ENCODE measurements at regions not wholly inside any gene's neighbourhood (a gene's known extent, or its start where the extent isn't known, plus 50 kb on each side); places are given as distances from the start of the nearest gene placed in this dataset.

DNA sequence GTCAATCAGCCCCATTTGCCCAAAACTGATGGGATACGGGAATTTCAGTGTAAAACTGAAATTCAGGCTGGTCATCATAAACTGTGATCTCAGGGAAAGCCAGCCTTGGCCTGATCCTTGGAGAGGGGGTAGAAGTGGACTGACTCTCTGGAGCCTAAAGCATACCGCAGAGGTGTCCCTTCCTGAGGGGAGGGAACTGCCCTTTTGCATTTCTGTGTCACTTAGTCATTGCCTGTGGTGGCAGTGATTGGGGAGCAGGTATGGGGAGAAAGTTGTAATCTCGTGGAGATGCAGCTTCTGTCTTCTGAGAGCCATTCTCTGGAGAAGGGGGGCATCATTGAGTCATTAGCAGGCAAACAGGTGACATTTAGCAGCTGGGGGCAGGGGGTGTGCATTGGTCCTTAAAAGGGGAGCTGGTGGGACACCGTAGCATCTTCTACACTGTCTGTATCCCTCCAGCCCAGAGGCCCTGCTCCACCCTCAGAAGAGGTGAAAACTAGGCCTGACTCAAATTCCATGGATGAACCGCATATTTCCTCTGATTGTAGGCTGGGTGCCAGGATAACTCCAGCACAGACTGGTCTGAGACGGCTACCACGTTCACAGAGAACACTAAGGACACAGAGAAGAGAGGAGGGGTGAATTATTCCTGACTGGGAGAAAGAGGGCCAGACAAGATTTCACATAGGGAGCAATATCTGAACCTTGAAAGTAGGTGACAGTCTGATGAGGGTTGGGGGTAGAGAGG, 143.3 kb downstream of the SEC61B start:
- DNase-seq: no peak
- Histone ChIP-seq H3K4me3 (no peak overlapping the region), H3K4me1 (peaks cover 7% of the 10 kb centered on the region), H3K36me3 (no peaks in the 10 kb centered on the region), H3K27ac (no peak overlapping the region), H3K9me3 (replicated peaks) (no peaks in the 10 kb centered on the region), H3K27me3 (no peaks in the 10 kb centered on the region)

DNA sequence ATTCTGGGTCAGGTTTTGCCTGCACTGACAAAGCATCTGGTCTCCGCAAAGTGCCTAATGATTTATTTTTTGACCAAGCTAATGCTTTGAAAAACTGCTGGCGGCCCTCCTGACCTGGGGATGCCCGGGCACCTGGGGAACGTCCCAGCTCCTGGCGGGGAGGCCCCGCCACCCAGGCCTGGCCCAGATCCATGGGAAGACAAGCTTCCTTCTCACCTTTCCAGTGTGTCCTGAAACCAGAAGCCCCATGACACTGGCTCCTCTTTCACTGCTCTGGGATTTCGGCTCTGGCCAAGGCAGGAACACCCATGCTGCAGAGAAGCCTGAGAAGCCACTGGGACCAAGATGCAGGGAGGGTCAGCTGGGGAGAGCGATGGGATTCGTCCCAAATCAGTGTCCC, 144.1 kb downstream of the SEC61B start:
- DNase-seq: no peak
- Histone ChIP-seq H3K27me3 (no peaks in the 10 kb centered on the region), H3K36me3 (no peaks in the 10 kb centered on the region)

DNA sequence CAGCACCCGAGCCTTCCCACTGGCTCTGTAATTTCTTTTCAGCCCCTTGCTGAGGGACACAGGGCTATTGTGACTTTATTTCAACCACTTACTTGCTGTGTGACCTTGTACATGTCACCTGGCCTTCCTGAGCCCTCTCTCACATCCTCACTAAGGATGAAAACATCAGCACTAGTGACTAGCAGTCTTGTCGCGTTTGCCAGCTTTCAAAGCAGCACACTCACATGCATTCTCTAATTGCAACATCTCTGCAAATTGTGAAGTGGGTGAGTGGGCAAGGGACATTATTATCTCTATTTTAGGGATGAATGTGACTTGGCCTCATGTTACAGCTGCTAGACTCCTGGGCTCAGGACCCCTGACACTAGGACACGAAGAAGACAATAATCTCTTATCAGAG, 144.5 kb downstream of the SEC61B start:
- Histone ChIP-seq H3K27ac (no peak overlapping the region), H3K4me3 (no peak overlapping the region), H3K4me1 (peaks cover 7% of the 10 kb centered on the region), H3K27me3 (no peaks in the 10 kb centered on the region), H3K9me3 (replicated peaks) (no peaks in the 10 kb centered on the region), H3K36me3 (no peaks in the 10 kb centered on the region)
- no peak for DNase-seq

More for the DNA sequence above, 144.1 kb downstream of the SEC61B start:
- peaks cover 7% of the 10 kb centered on the region for H3K4me1 ChIP-seq
- H3K27ac ChIP-seq: no peak overlapping the region
- no peak overlapping the region for H3K4me3 ChIP-seq
- no peaks in the 10 kb centered on the region for H3K9me3 ChIP-seq (replicated peaks)

DNA sequence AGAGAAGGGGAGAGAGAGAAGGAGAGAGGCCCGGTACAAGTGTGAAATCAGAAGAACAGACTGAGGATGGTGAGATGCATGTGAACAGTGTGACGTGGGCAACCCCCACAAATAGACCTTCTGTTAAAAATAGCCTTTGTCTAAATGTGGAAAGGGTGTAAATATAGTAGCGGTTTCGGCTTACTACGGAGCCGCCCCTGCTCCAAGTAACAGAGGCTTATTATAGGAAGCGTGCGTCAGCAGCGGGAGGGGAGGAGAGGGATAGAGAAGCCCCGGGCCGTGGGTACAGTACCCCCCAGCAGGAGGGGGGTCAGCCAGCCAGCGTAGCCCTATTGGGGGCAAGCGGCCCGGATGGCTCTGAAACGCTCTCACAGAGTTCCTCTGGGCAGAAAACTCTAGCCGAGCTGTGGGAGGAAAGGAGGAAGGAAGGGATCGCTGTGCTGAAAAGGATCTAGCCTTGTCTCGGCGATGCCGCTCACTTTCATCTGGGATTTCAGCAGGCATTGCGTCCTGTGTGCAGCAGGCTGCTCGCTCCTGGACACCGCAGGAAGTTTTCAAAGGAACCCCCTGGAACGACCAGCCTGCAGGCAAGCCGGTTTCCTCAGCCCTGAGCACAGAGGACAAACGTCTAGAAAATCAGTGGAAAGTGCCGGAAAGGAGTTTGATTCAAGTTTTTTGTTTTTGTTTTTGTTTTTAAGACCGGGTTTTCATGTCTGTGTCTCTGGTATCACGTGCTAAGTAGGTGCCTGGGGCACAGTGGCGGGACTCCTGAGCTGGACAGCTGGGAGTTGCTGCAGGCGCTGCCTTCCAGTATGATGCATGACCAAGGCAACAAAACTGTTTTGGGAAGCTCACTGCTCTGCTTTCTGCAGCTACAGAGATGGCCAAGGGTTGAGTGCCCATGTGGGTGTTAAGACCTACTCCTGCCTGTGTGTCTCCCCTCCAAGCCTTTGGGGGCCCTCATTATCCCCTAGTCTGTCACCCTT, 146.6 kb downstream of the SEC61B start:
- no peaks in the 10 kb centered on the region for H3K27me3 ChIP-seq
- H3K4me3 ChIP-seq: peak overlapping the region; percentile 54
- peak; percentile 68 to 77 for DNase-seq
- peak overlapping the region; percentile 29; the same call in 1 of the 2 replicates for H3K27ac ChIP-seq
- no peaks in the 10 kb centered on the region for H3K36me3 ChIP-seq
- peaks cover 7% of the 10 kb centered on the region for H3K4me1 ChIP-seq
- no peaks in the 10 kb centered on the region for H3K9me3 ChIP-seq (replicated peaks)

DNA sequence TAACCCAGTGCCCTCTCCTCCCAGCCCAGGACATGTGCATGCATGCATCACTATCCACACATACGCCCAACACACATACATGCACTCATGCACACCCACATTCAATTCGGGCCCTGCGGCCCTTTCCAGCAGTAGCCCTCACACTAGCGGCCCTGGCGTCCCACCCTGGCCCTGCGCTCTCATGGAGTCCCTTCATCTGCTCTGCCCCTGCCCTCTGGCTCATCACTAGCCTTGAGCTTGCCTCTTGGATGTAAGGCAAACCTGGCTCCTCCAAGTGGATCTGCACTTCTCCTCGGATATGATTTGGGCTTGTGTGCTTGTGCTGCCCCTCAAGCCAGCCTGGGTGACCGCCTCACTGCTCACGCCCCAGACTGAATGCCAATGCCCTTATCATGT, 147.2 kb downstream of the SEC61B start:
- Histone ChIP-seq H3K4me3 (no peak overlapping the region), H3K36me3 (no peaks in the 10 kb centered on the region), H3K4me1 (peaks cover 7% of the 10 kb centered on the region), H3K9me3 (replicated peaks) (no peaks in the 10 kb centered on the region), H3K27ac (no peak overlapping the region), H3K27me3 (no peaks in the 10 kb centered on the region)
- no peak for DNase-seq

DNA sequence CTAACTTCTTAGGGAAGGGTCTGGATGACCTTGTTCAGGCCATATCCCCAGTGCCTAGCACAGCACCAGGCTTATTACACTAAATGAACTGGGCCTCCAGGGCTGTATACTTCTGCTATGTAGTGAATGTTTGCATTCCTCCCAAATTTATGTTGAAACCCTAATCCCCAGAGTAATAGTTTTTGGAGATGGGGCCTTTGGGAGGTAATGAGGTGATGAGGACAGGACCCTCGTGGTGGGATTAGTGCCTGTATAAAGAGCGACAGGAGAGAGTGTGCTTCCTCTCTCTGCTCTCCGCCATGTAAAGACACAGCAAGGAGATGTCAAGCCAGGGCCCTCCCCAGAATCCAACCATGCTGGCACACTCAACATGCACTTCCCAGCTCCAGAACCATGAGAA, 148.3 kb downstream of the SEC61B start:
- no peak for DNase-seq
- Histone ChIP-seq H3K36me3 (no peaks in the 10 kb centered on the region), H3K27ac (no peak overlapping the region), H3K4me1 (peaks cover 7% of the 10 kb centered on the region), H3K4me3 (no peak overlapping the region), H3K9me3 (replicated peaks) (no peaks in the 10 kb centered on the region), H3K27me3 (no peaks in the 10 kb centered on the region)

DNA sequence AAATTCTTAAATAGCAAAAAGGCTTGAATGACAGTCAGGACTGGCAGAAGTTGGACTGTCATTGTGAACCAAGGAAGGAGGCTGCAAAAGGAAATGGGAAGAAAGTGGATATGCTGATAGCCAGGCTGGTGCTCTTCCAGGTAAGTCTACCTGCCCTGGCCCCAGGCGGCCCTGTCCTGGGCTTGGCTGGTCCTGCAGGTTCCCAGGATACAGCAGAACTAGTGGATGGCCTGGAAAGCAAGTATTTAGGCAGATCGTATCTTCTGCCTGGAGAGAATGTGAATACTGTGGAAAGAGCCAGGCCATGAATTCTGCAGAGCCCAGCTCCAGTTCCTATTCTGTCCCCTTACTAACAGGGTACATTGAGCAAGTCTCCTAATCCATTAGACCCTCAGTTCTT, 149.3 kb downstream of the SEC61B start:
- no peak overlapping the region for H3K27ac ChIP-seq
- H3K36me3 ChIP-seq: no peaks in the 10 kb centered on the region
- H3K9me3 ChIP-seq (replicated peaks): no peaks in the 10 kb centered on the region
- DNase-seq: no peak
- H3K4me3 ChIP-seq: no peak overlapping the region
- H3K4me1 ChIP-seq: peaks cover 7% of the 10 kb centered on the region
- no peaks in the 10 kb centered on the region for H3K27me3 ChIP-seq

DNA sequence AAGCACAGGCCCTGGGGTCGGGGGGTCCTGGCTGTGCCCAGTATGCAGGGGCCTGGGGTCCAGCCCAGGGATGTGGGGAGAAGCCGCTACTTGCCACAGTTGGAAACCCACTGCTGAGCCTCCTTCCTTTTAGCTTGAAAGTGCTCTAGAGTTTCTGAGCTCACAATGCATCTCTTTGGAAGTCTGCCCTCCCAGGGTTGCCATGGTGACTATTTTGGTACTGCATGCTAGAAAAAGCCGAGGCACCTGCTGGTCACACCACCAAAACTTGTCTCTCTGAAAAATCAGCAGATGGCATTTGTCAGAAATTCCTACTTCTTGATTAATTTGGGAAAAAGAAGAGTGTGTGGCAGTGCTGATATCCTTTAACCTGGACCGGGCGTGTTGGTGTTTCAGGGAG, 151.8 kb downstream of the SEC61B start:
- H3K4me3 ChIP-seq: no peak overlapping the region
- H3K36me3 ChIP-seq: no peaks in the 10 kb centered on the region
- peaks cover 12% of the 10 kb centered on the region for H3K4me1 ChIP-seq
- H3K9me3 ChIP-seq (replicated peaks): no peaks in the 10 kb centered on the region
- H3K27ac ChIP-seq: no peak overlapping the region
- H3K27me3 ChIP-seq: no peaks in the 10 kb centered on the region
- no peak for DNase-seq

DNA sequence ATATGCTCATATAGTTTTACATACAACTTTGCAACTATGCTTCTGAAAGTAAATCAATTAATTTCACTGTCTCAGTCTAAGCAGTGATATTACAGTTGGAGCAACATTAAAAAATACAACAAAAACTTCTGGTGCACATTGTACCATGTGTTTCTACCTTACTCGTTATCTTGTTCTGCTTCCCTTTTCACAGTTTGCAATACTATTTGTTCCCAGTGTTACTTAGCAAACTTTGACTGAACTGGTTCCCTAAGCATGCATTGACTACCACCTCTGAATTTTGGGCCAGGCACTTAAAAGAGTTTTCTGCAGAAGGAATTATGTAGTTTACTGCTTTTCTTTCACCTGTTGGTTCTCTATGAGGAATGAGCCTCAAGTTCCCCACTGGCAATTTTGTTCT, 152.7 kb downstream of the SEC61B start:
- H3K27me3 ChIP-seq: no peaks in the 10 kb centered on the region

DNA sequence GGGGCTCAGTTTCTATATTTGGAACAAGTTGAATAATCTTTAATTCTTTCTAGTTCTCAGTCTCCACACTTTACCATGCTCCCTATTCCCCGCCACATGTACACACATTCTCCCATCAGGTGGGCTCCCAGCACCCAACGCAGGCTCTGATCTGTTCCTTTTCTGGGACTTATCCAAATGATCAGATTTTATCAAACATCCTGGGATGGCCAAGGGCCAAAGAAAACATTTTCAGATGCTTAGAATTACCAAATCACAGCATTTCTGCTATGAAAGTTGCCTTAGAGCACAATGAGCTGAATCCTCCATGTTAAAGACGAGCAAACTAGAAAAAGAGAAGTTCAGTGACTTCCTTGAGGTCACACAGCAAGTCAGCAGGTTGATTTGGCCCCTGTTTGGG, 153.4 kb downstream of the SEC61B start:
- Histone ChIP-seq H3K27me3 (no peaks in the 10 kb centered on the region), H3K36me3 (no peaks in the 10 kb centered on the region), H3K27ac (no peak overlapping the region), H3K9me3 (replicated peaks) (no peaks in the 10 kb centered on the region), H3K4me1 (peaks cover 17% of the 10 kb centered on the region), H3K4me3 (no peak overlapping the region)
- DNase-seq: no peak

More for the DNA sequence above, 152.7 kb downstream of the SEC61B start:
- Histone ChIP-seq H3K9me3 (replicated peaks) (no peaks in the 10 kb centered on the region), H3K36me3 (no peaks in the 10 kb centered on the region), H3K4me1 (peaks cover 17% of the 10 kb centered on the region), H3K4me3 (no peak overlapping the region), H3K27ac (no peak overlapping the region)
- no peak for DNase-seq

DNA sequence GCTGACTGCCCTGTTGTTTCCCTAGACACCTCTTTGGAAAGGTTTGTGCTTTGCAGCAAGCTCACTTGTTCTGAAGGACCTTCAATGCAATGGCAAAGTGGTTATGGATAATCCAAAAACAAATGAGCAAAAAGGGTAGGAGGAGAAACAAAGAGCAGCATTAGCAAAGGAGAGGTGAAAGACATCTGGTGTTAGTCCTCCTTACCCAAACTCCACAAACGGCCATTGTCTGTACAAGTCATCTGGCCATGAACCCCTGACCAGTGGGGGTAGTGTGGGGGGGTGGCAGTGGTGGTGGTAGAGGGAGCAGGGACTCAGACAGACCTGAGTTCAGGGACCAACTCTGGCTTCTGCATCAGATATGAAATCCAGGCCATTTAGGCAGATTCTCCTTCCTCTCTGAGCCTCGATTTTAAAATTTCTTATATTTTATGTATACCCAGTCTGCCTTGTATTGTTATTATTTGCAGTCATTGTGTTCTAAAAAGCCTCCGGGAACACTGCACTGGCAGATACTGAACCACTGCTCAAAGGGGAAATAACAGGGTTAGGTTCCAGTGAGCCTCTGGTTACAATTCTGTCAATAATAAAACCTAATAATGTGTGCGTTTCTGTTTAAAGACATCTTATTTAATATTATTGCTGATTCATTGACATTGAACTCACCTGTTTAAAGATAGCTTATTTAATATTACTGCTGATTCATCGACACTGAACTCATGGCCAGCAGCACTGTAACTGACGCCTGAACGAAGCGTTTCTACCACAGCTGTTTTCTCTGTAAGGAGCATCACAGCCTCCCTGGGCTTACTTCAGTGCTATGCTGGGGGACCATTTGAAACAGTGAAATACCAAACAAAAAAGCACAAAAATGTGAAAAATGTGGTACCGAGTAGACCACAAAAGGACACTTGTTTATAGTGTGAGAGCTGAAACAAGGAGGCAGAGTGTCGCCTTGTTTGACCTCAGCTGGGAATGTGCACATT, 156.0 kb downstream of the SEC61B start:
- DNase-seq: peak; percentile 70 to 71
- H3K27ac ChIP-seq: peak overlapping the region; percentile 60
- H3K4me1 ChIP-seq: peaks cover 17% of the 10 kb centered on the region
- peak overlapping the region; percentile 6; the same call in 1 of the 2 replicates for H3K4me3 ChIP-seq
- H3K36me3 ChIP-seq: no peaks in the 10 kb centered on the region
- no peaks in the 10 kb centered on the region for H3K9me3 ChIP-seq (replicated peaks)
- H3K27me3 ChIP-seq: no peaks in the 10 kb centered on the region; the same call in 1 of the 2 replicates

DNA sequence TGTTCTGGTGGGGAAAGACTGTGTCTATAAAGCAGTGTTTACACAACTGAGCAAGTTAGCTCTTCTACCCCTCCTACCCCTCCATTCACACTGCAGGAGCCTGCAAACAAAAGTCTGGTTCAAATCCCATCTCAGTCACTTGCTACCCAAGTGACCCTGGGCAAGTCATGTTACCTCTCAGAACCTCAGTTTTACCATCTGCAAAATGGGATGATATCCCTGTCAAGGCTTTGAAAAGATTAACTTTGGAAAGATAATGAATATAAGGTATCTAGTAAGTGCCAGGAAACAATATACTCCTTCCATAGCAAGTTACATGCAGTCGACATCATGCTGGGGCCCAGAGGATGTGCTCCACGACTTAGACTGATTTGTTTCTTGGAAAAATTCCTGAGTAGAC, 161.5 kb downstream of the SEC61B start:
- H3K27ac ChIP-seq: no peak overlapping the region
- H3K9me3 ChIP-seq (replicated peaks): no peaks in the 10 kb centered on the region
- H3K4me3 ChIP-seq: no peak overlapping the region
- peaks cover 18% of the 10 kb centered on the region; the same call in 1 of the 2 replicates for H3K4me1 ChIP-seq
- DNase-seq: no peak
- H3K36me3 ChIP-seq: no peaks in the 10 kb centered on the region
- H3K27me3 ChIP-seq: no peaks in the 10 kb centered on the region; the same call in 1 of the 2 replicates

DNA sequence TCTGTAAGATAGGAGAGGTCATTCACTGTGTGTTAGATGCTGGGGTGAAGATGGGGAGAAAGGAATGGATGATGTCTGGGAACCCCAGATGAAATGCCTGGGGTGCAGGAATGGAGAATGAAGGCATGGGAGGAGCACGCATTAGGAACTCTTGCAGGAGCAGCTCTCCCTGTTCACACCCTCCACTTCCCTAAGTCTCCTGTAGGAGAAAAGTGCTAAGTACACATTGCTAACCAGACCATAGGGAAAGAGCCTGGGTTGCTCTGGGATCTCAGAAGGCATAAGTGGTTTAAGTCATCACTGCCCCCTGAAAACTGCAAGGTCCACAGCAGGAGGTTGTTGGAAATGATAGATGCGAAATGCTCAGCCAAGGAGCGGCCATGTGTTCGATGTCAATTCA, 163.1 kb downstream of the SEC61B start:
- Histone ChIP-seq H3K27ac (no peak overlapping the region), H3K4me1 (peaks cover 9% of the 10 kb centered on the region; the same call in 1 of the 2 replicates), H3K4me3 (no peak overlapping the region), H3K9me3 (replicated peaks) (no peaks in the 10 kb centered on the region), H3K36me3 (no peaks in the 10 kb centered on the region), H3K27me3 (no peaks in the 10 kb centered on the region; the same call in 1 of the 2 replicates)
- no peak for DNase-seq

DNA sequence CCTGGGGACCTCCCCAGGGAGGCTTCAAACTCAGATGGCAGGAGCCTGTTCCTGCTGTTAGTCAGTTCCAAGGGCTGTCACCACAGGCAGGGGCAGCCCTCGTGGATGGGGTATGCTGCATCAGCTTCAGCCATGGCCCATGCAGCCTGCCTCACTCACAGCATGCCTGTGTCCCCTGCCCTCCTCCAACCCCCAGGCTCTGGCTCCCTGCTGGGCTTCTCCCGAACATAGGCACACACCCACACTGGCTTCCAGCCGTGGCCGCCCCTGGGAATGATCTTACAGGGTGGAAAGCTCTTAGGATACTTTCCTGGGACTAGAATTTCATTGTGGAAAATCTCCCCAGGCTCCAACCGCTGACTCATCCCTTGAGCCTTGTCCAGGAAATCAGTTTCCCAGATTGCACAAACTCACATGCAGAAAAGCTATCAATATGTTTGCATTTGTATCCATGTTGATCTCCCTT, 163.8 kb downstream of the SEC61B start:
- DNase-seq: peak; percentile 44 to 48
- Histone ChIP-seq H3K4me1 (peaks cover 9% of the 10 kb centered on the region; the same call in 1 of the 2 replicates), H3K36me3 (no peaks in the 10 kb centered on the region), H3K27ac (no peak overlapping the region), H3K27me3 (no peaks in the 10 kb centered on the region; the same call in 1 of the 2 replicates), H3K4me3 (no peak overlapping the region), H3K9me3 (replicated peaks) (no peaks in the 10 kb centered on the region)
